GM20000 (cell line): ENCODE measurements at regions not wholly inside any gene's neighbourhood (a gene's known extent, or its start where the extent isn't known, plus 50 kb on each side); places are given as distances from the start of the nearest gene placed in this dataset.

ENCODE experiments used
- DNase-seq: peaks from one replicate; pipeline ENCODE4 v3.0.0; 2012; ENCODE audit warnings: low spot score
- TF ChIP-seq, protein P1 (sequence below): IDR thresholded peaks from 2 replicates; pipeline ENCODE4 v1.5.1; 2012; ENCODE audit warnings: mild to moderate bottlenecking, control low read depth; ENCODE audit errors: extremely low read depth, missing control alignments

DNA sequence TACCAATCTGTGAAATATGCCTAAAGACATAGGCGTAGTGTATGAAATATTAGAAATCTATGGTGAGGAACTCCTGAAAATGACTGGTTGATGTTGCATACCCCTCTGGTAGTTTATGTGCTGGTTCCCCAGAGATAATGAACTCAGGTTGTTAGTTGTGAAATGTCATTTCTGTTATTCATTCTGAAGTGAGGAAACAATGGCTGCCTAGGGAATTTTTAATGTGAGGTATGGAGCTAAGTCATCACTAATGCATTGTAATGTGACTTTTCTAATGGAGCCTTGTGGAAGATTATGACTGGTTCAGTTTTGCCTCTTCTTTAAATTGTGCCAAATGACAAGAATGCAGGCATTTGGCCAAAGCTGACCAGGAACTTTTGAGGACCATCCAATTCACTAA is 61.6 kb upstream of the RAB27B start:
- no peak for DNase-seq
- TF ChIP-seq, protein P1, sequence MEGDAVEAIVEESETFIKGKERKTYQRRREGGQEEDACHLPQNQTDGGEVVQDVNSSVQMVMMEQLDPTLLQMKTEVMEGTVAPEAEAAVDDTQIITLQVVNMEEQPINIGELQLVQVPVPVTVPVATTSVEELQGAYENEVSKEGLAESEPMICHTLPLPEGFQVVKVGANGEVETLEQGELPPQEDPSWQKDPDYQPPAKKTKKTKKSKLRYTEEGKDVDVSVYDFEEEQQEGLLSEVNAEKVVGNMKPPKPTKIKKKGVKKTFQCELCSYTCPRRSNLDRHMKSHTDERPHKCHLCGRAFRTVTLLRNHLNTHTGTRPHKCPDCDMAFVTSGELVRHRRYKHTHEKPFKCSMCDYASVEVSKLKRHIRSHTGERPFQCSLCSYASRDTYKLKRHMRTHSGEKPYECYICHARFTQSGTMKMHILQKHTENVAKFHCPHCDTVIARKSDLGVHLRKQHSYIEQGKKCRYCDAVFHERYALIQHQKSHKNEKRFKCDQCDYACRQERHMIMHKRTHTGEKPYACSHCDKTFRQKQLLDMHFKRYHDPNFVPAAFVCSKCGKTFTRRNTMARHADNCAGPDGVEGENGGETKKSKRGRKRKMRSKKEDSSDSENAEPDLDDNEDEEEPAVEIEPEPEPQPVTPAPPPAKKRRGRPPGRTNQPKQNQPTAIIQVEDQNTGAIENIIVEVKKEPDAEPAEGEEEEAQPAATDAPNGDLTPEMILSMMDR, result no peak

DNA sequence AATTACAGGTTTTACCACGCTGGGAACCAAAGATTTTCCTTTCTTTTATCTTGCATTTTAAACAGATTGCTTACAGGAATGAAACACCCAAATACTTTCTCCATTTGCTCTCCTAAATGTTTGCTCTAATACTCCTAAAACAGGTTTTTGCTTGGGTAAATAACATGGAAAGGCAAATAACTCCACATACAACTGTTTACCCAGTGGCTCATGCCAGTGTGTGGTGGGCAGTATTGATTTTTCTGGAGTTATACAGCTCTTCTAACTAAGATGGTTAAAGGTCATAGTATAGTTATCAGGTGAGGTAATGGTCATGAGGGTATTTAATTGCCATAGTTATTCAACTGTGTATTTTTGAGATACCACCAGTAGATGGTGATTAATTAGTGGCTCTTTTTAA is 61.2 kb upstream of the RAB27B start:
- DNase-seq, result no peak
- TF ChIP-seq, protein P1, result no peak

DNA sequence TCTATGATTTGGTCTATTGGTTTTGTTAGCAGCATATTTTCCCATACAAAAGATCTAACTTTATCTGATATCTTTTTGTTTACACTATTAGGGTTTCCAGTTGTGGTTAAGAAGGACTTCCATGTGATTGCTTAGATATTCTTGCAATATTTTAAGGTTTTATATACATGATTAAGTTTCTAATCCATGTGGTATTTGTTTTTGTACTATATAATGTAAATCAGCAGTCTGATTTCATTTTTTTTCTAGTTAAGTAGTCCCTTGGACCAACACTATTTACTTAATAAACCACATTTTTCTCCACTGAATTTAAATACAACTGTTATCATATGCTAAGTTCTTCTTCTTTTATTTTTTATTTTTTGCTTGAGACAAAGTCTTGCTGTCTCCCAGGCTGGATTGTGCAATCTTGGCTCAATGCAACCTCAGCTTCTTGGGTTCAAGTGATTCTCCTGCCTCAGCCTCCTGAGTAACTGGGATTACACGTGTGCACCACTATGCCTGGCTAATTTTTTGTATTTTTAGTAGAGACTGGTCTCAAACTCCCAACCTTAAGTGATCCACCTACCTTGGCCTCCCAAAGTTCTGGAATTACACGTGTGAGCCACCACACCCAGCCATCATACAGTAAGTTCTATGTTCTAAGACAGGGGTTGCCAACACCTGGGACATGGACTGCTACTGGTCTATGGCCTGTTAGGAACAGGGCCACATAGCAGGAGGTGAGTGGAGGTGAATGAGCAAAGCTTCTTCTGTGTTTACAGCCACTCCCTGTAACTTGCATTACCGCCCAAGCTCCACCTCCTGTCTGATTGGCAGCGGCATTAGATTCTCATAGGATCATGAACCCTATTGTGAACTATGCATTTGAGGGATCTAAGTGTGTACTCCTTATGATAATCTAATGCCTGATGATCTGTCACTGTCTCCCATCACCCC is 58.5 kb upstream of the RAB27B start:
- TF ChIP-seq, protein P1, result no peak
- DNase-seq, result no peak

DNA sequence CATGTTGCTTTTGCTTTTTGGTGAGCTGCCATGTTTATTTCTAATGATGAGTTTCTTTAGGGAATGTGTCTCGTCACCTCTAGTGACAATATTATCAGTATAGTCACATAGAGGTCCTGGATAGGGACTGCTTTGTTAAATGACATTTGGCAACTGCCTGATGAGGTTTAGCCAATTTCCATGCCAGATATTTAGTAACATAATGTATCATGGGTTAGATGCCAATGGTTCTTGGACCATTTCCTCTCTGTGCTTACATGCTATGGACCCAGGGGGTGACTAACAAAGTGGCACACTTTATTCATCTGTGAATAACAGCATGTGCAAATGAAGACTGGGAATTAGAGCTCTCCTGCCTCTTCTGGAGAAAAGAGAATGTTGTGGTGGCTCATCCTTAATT is 56.2 kb upstream of the RAB27B start:
- no peak for DNase-seq

DNA sequence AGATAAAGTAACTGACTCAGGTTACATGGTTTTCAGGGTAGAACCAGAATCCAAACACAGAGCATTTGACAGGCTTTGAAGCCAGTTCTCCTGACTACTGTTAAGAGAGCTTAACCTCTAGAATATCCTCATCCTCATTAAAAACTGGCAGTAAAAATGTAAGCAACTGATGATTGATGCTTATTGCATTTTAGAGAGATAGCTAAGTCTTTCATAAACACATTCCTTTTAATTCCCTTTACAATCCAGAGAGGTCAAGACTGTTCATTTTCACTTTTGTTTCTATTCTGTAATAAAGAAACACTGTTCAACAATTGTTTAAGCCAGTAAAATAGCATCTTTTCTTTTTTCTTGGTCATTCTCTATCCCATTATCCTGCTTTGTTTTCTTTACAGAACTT is 53.9 kb upstream of the RAB27B start:
- TF ChIP-seq, protein P1, result no peak
- no peak for DNase-seq

More for the DNA sequence above, 56.2 kb upstream of the RAB27B start:
- TF ChIP-seq, protein P1, result no peak

DNA sequence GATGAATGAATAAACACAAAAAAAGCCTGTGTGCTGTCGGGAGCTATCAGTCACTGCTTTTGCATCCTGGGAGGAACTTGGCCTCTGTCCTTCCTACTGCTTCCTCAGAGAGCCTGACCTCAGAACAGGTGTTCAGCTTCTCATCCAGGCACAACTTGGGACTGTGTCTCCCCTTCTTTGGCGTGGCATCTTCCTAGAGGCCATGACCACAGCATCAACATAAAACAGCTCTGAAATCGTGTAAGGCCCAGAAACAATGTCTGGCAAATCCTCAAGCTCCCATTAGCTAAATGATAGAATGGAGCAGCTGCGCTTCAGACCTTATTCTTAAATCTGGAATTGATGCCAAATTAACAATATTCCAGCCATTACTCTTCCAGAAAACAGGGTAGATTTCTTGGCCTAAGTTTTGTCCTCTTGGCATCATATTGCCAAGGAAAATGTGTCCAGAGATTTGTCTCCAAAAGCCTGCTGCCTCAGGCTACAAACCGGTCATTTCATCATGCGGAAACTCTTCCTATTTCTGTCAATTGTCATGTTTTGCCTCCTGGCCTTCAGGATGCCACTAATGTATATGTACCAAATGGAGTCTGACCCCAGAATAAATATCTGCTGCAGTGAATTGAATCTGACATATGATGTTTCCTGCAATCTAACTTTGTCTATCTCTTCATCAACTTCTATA is 53.2 kb upstream of the RAB27B start:
- DNase-seq, result no peak

More for the DNA sequence above, 53.2 kb upstream of the RAB27B start:
- TF ChIP-seq, protein P1, result no peak
